Right atrium auricular region (tissue), 2 donors: ENCODE measurements at regions not wholly inside any gene's neighbourhood (a gene's known extent, or its start where the extent isn't known, plus 50 kb on each side); places are given as distances from the start of the nearest gene placed in this dataset.

Experiments
- DNase-seq: peaks from one replicate; pipeline ENCODE4 v3.0.0-alpha.2; 2019; ENCODE audit warnings: low spot score
- H3K27ac ChIP-seq, 2 donors: fragments of 200-600 bp; sonication (generic); 1 replicate in 1 of 2; 2 replicates in 1 of 2; pipeline ENCODE4 v1.5.1; 2016 to 2019
- H3K27me3 ChIP-seq, 2 donors: fragments of 200-600 bp; sonication (generic); one replicate each; pipeline versions ENCODE4 v1.5.1 to v1.6.0; 2017 to 2019
- H3K36me3 ChIP-seq: fragments of 200-600 bp; sonication (generic); one replicate; pipeline ENCODE4 v1.5.1; 2016
- H3K4me1 ChIP-seq, 2 donors: fragments of 200-600 bp; sonication (generic); one replicate each; pipeline versions ENCODE4 v1.5.1 to v1.6.0; 2017 to 2019
- H3K4me3 ChIP-seq, 2 donors: fragments of 200-600 bp; sonication (generic); 1 replicate in 1 of 2; 2 replicates in 1 of 2; pipeline ENCODE4 v1.5.1; 2017 to 2019; ENCODE audit warnings: mild to moderate bottlenecking in 1 of 2, moderate library complexity in 1 of 2
- H3K9me3 ChIP-seq, 2 donors: fragments of 200-600 bp; sonication (generic); one replicate each; pipeline ENCODE4 v1.5.1; 2019
- TF ChIP-seq, protein P1 (sequence below), 2 donors: fragments of 200-600 bp; sonication (generic); IDR thresholded peaks; one replicate each; pipeline ENCODE4 v1.5.1; 2019; ENCODE audit warnings: antibody characterized with exemption in 2 of 2

GRCh38 chr12:85695097-85695715 lies 141.0 kb downstream of the RASSF9 start:
- DNase-seq, result no peak
- H3K36me3 ChIP-seq, result no peaks in the 10 kb centered on the region

DNA sequence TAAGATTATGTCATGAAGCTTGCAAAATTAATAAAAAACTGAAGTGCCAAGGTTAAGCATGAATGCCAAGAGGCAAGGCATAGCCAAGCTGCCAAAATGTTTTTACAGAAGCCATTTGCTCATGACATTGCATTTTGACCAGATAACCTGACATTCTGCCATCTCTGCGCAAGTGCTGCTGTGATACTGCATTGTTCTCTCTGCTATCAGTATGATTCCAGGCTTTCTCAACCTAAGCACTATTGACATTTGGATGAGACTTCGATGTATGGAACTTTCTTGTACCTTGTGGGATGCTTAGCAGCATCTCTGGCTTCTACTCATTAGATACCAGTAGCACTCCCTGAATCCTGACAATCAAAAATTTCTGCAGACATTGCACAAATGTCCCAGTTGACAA lies 139.2 kb downstream of the RASSF9 start:
- Histone ChIP-seq H3K9me3 (no peaks in the 10 kb centered on the region), H3K4me3 (no peak overlapping the region), H3K36me3 (no peaks in the 10 kb centered on the region), H3K27ac (no peak overlapping the region), H3K27me3 (no peaks in the 10 kb centered on the region), H3K4me1 (no peaks in the 10 kb centered on the region)
- DNase-seq, result no peak
- TF ChIP-seq, protein P1, sequence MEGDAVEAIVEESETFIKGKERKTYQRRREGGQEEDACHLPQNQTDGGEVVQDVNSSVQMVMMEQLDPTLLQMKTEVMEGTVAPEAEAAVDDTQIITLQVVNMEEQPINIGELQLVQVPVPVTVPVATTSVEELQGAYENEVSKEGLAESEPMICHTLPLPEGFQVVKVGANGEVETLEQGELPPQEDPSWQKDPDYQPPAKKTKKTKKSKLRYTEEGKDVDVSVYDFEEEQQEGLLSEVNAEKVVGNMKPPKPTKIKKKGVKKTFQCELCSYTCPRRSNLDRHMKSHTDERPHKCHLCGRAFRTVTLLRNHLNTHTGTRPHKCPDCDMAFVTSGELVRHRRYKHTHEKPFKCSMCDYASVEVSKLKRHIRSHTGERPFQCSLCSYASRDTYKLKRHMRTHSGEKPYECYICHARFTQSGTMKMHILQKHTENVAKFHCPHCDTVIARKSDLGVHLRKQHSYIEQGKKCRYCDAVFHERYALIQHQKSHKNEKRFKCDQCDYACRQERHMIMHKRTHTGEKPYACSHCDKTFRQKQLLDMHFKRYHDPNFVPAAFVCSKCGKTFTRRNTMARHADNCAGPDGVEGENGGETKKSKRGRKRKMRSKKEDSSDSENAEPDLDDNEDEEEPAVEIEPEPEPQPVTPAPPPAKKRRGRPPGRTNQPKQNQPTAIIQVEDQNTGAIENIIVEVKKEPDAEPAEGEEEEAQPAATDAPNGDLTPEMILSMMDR (IDR thresholded peaks at IDR 0.05), result no peak

More at GRCh38 chr12:85695097-85695715, 141.0 kb downstream of the RASSF9 start:
- Histone ChIP-seq H3K4me3 (no peak overlapping the region), H3K27me3 (no peaks in the 10 kb centered on the region), H3K4me1 (no peaks in the 10 kb centered on the region), H3K9me3 (no peaks in the 10 kb centered on the region), H3K27ac (no peak overlapping the region)
- TF ChIP-seq, protein P1 (IDR thresholded peaks at IDR 0.05), result no peak

- no peak overlapping the region for H3K27ac ChIP-seq
- no peaks in the 10 kb centered on the region for H3K9me3 ChIP-seq
- no peak for DNase-seq
- TF ChIP-seq, protein P1 (IDR thresholded peaks at IDR 0.05), result no peak
- no peaks in the 10 kb centered on the region for H3K27me3 ChIP-seq
- H3K4me3 ChIP-seq, result no peak overlapping the region
- no peaks in the 10 kb centered on the region for H3K36me3 ChIP-seq
- no peaks in the 10 kb centered on the region for H3K4me1 ChIP-seq
Measured at GRCh38 chr12:85698937-85699336, 137.3 kb downstream of the RASSF9 start.

DNA sequence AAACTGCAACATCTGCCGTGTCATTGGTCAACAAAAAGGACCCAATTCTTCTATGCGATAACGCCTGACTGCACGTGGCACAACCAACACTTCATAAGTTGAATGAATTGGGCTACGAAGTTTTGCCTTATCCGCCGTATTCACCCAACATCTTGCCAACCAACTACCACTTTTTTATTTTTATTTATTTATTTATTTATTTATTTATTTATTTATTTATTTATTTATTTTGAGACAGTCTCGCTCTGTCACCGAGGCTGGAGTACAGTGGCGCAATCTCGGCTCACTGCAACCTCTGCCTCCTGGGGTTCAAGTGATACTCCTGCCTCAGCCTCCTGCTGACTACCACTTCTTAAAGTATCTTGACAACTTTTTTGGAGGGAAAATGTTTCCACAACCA lies 127.4 kb downstream of the RASSF9 start:
- Histone ChIP-seq H3K27me3 (no peaks in the 10 kb centered on the region), H3K36me3 (no peaks in the 10 kb centered on the region), H3K4me3 (no peak overlapping the region), H3K27ac (no peak overlapping the region), H3K4me1 (peaks cover 0 to 15% of the 10 kb centered on the region in 2 donors), H3K9me3 (no peaks in the 10 kb centered on the region)
- no peak for DNase-seq
- TF ChIP-seq, protein P1 (IDR thresholded peaks at IDR 0.05), result no peak

- Histone ChIP-seq H3K4me1 (peaks cover 0 to 15% of the 10 kb centered on the region in 2 donors), H3K4me3 (no peak overlapping the region), H3K27ac (peak overlapping the region in 1 of 2 donors; percentile 64), H3K27me3 (no peaks in the 10 kb centered on the region), H3K9me3 (peaks cover 0 to 8% of the 10 kb centered on the region in 2 donors), H3K36me3 (no peaks in the 10 kb centered on the region)
- TF ChIP-seq, protein P1 (IDR thresholded peaks at IDR 0.05), result no peak
- DNase-seq, result peak; percentile 89
Measured at GRCh38 chr12:85711735-85712390, 124.3 kb downstream of the RASSF9 start.
